HCT116 (cell line): ENCODE measurements at regions not wholly inside any gene's neighbourhood (a gene's known extent, or its start where the extent isn't known, plus 50 kb on each side); places are given as distances from the start of the nearest gene placed in this dataset.

ENCODE experiments used
- ATAC-seq: fragments of 200-7000 bp; cut with Tn5 transposase; 2 replicates; pipeline ENCODE4 v1.9.1; 2020; ENCODE audit warnings: mild to moderate bottlenecking, moderate library complexity
- BruUV-seq: library from RNA; stranded (reverse); fragments of 400-500 nt; replicated peaks from 2 replicates; lab custom pipeline; 2021; lab: Mats Ljungman, UMichigan
- CTCF ChIA-PET: fragments of 300-600 bp; sonication (Branson Sonifier 250); formaldehyde crosslinking; loops from one replicate; lab custom pipeline; 2021; ENCODE audit warnings: antibody characterized with exemption; lab: Charles Lee
- POLR2A ChIA-PET: fragments of 300-600, 350-600 bp; sonication (Branson Sonifier 250); formaldehyde crosslinking; loops from one replicate; lab custom pipeline; 2021; ENCODE audit warnings: antibody characterized with exemption; lab: Charles Lee
- RAD21 ChIA-PET, 2 experiments: fragments of 300-600 bp; sonication (Branson Sonifier 250); formaldehyde crosslinking; loops; one replicate each; lab custom pipeline; 2023; ENCODE audit warnings: low total read pairs in 2 of 2; ENCODE audit not compliant: uncharacterized antibody in 2 of 2, unreplicated experiment in 2 of 2, low non-redundant PET in 1 of 2; lab: Charles Lee
- DNase-seq: peaks from one replicate; pipeline ENCODE4 v3.0.0-alpha.2; 2010; ENCODE audit warnings: low read depth, low spot score
- H2AFZ ChIP-seq: fragments of 200-600 bp; shearing (Covaris generic), sonication (generic); 2 replicates; pipeline ENCODE4 v1.6.1; 2017; ENCODE audit warnings: low read depth, mixed run types, mixed read lengths, antibody characterized with exemption, low read length; ENCODE audit not compliant: poor library complexity, severe bottlenecking
- H3K27ac ChIP-seq: 2 replicates; pipeline ENCODE4 v1.5.1; 2012; ENCODE audit warnings: low read depth, low read length
- H3K27me3 ChIP-seq: fragments of 200-600 bp; sonication (generic); 2 replicates; pipeline ENCODE4 v1.6.1; 2016; ENCODE audit warnings: mixed run types, low read length, mixed read lengths; ENCODE audit not compliant: insufficient read depth
- H3K36me3 ChIP-seq, 2 experiments: fragments of 200-500 bp in 1 of 2; fragments of 200-600 bp in 1 of 2; sonication (Bioruptor generic) in 1 of 2; sonication (generic) in 1 of 2; 2 replicates each; pipeline versions ENCODE4 v1.5.1 to v1.6.1; 2014 to 2016; ENCODE audit warnings: low read length in 2 of 2, inconsistent platforms in 1 of 2, mixed read lengths in 1 of 2, mixed run types in 1 of 2; ENCODE audit not compliant: insufficient read depth in 2 of 2, control insufficient read depth in 1 of 2
- H3K4me1 ChIP-seq, 2 experiments: fragments of 200-600 bp in 1 of 2; sonication (generic) in 1 of 2; 2 replicates each; pipeline versions ENCODE4 v1.5.1 to v1.6.1; 2012 to 2017; ENCODE audit warnings: low read length in 2 of 2, inconsistent platforms in 1 of 2, mild to moderate bottlenecking in 1 of 2, mixed read lengths in 1 of 2, mixed run types in 1 of 2, moderate library complexity in 1 of 2; ENCODE audit not compliant: insufficient read depth in 2 of 2, control insufficient read depth in 1 of 2
- H3K4me2 ChIP-seq: fragments of 200-600 bp; sonication (generic); 2 replicates; pipeline ENCODE4 v1.6.1; 2017; ENCODE audit warnings: mixed run types, low read length, mixed read lengths
- H3K4me3 ChIP-seq, 2 experiments: fragments of 200-600 bp in 1 of 2; sonication (generic) in 1 of 2; replicated peaks in 1 of 2; 2 replicates each; pipeline ENCODE4 v1.5.1; 2011 to 2016; ENCODE audit warnings: low read length in 2 of 2, control low read depth in 1 of 2, low read depth in 1 of 2, mild to moderate bottlenecking in 1 of 2, mixed read lengths in 1 of 2, mixed run types in 1 of 2
- H3K79me2 ChIP-seq: fragments of 200-600 bp; sonication (generic); 2 replicates; pipeline ENCODE4 v1.6.1; 2017; ENCODE audit warnings: mild to moderate bottlenecking, mixed run types, low read length, moderate library complexity, mixed read lengths; ENCODE audit not compliant: insufficient read depth
- H3K9ac ChIP-seq: fragments of 200-600 bp; sonication (generic); 2 replicates; pipeline ENCODE4 v1.6.1; 2016; ENCODE audit warnings: low read length, mixed read lengths
- H3K9me2 ChIP-seq: fragments of 200-600 bp; sonication (generic), shearing (Covaris generic); 2 replicates; pipeline ENCODE4 v1.6.1; 2017; ENCODE audit warnings: mixed run types, mild to moderate bottlenecking, moderate library complexity; ENCODE audit not compliant: insufficient read depth
- H3K9me3 ChIP-seq, 2 experiments: fragments of 200-500 bp in 1 of 2; fragments of 200-600 bp in 1 of 2; sonication (Bioruptor generic) in 1 of 2; sonication (generic) in 1 of 2; 2 replicates each; pipeline ENCODE4 v1.6.1; 2014 to 2017; ENCODE audit warnings: low read length in 2 of 2, mixed read lengths in 2 of 2, inconsistent platforms in 1 of 2, low read depth in 1 of 2, mild to moderate bottlenecking in 1 of 2, mixed run types in 1 of 2, moderate library complexity in 1 of 2; ENCODE audit not compliant: control insufficient read depth in 1 of 2, insufficient read depth in 1 of 2
- H4K20me1 ChIP-seq: fragments of 200-600 bp; sonication (generic), shearing (Covaris generic); 2 replicates; pipeline ENCODE4 v1.6.1; 2017; ENCODE audit warnings: mixed run types, mild to moderate bottlenecking, moderate library complexity; ENCODE audit not compliant: insufficient read depth
- ATF3 ChIP-seq: IDR thresholded peaks from 2 replicates; pipeline ENCODE4 v1.6.1; 2012
- CTCF ChIP-seq, 3 experiments: fragments of 200-600 bp in 1 of 3; sonication (generic) in 1 of 3; IDR thresholded peaks in 2 of 3; conservative IDR thresholded peaks in 1 of 3; 2 replicates each; pipeline ENCODE4 v1.5.1; 2012 to 2017; ENCODE audit warnings: low read depth in 2 of 3, low read length in 2 of 3, antibody characterized with exemption in 1 of 3, borderline replicate concordance in 1 of 3, control low read depth in 1 of 3, mild to moderate bottlenecking in 1 of 3, mixed read lengths in 1 of 3, mixed run types in 1 of 3, moderate library complexity in 1 of 3; ENCODE audit not compliant: insufficient read depth in 1 of 3
- ELF1 ChIP-seq: IDR thresholded peaks from 2 replicates; pipeline ENCODE4 v1.6.1; 2012; ENCODE audit warnings: low read depth, borderline replicate concordance
- EZH2 ChIP-seq: fragments of 200-600 bp; sonication (generic); IDR thresholded peaks from 2 replicates; pipeline ENCODE4 v1.6.1; 2017; ENCODE audit warnings: antibody characterized with exemption, mixed run types
- EZH2phosphoT487 ChIP-seq: fragments of 200-600 bp; IDR thresholded peaks from 2 replicates; pipeline ENCODE4 v1.6.1; 2018; ENCODE audit warnings: antibody characterized with exemption, borderline replicate concordance
- JUND ChIP-seq: IDR thresholded peaks from 2 replicates; pipeline ENCODE4 v1.6.1; 2012
- POLR2A ChIP-seq: IDR thresholded peaks from 2 replicates; pipeline ENCODE4 v1.7.0; 2011; ENCODE audit warnings: borderline replicate concordance; ENCODE audit not compliant: insufficient read depth, insufficient read length; ENCODE audit errors: extremely low read depth
- POLR2AphosphoS5 ChIP-seq: IDR thresholded peaks from 2 replicates; pipeline ENCODE4 v1.6.1; 2011; ENCODE audit warnings: mild to moderate bottlenecking, low read depth, low read length, moderate library complexity
- RAD21 ChIP-seq: IDR thresholded peaks from 2 replicates; pipeline ENCODE4 v1.6.1; 2012; ENCODE audit warnings: low read depth, mild to moderate bottlenecking
- SP1 ChIP-seq: IDR thresholded peaks from 2 replicates; pipeline ENCODE4 v1.6.1; 2012; ENCODE audit warnings: low read depth
- SRF ChIP-seq: IDR thresholded peaks from 2 replicates; pipeline ENCODE4 v1.6.1; 2012; ENCODE audit warnings: low read depth
- ZFX ChIP-seq: fragments of 450-650 bp; IDR thresholded peaks from 2 replicates; pipeline ENCODE4 v1.6.1; 2017
- ZNF274 ChIP-seq: fragments of 200-500 bp; sonication (Bioruptor generic); IDR thresholded peaks from 2 replicates; pipeline ENCODE4 v1.6.1; 2014; ENCODE audit warnings: mild to moderate bottlenecking, low read depth, low read length, inconsistent platforms
- intact Hi-C: fragments of 100-400 bp; cut with micrococcal nuclease; formaldehyde crosslinking; loops from 2 replicates; pipeline ENCODE4 v1.10.0; 2022
- TF ChIP-seq, protein P1 (sequence below): IDR thresholded peaks from 2 replicates; pipeline ENCODE4 v1.6.1; 2011; ENCODE audit warnings: mild to moderate bottlenecking, low read length, moderate library complexity; ENCODE audit not compliant: insufficient replicate concordance; ENCODE audit errors: extremely low read depth
- TF ChIP-seq, protein P2 (sequence below): IDR thresholded peaks from 2 replicates; pipeline ENCODE4 v1.6.1; 2012; ENCODE audit warnings: low read depth

DNA sequence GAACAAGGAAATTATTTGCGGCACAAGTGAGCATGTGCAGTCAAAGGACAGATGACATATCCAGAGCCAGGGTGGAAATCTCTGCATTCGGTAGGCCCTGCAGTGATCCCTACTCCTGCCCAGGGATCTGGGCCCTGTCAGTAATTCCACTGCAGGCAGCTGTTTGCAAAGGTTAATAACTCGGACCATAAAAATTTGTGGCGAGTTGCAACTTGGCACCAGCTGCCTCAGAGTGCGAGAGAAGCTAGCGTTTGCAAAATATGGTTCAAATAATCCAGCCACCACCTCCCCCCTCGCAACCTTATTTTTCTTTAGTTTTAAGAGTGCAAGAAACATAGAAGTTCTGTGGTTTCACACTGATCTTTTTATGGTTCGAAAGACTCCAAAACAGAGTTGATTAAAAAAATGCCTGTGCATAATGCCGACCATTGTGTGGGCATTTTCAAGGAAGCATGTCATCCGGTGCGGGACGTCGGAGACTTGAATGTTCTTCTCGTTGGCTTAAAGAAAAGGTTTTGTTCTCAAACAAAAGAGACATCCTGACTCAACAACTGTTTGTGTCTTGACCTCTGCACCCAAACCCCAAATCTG, 224.5 kb downstream of the BCL11B start (continued):
- TF ChIP-seq, protein P1, sequence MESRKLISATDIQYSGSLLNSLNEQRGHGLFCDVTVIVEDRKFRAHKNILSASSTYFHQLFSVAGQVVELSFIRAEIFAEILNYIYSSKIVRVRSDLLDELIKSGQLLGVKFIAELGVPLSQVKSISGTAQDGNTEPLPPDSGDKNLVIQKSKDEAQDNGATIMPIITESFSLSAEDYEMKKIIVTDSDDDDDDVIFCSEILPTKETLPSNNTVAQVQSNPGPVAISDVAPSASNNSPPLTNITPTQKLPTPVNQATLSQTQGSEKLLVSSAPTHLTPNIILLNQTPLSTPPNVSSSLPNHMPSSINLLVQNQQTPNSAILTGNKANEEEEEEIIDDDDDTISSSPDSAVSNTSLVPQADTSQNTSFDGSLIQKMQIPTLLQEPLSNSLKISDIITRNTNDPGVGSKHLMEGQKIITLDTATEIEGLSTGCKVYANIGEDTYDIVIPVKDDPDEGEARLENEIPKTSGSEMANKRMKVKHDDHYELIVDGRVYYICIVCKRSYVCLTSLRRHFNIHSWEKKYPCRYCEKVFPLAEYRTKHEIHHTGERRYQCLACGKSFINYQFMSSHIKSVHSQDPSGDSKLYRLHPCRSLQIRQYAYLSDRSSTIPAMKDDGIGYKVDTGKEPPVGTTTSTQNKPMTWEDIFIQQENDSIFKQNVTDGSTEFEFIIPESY, result no peak
- TF ChIP-seq RAD21 (no peak), ZFX (no peak)

GRCh38 chr14:99050309-99050708, 221.7 kb downstream of the BCL11B start:
- ChIA-PET CTCF (no interaction called here), POLR2A (no interaction called here), RAD21 (no interaction called here)
- H3K4me2 ChIP-seq, result no peak overlapping the region
- BruUV-seq, result no TSS peak
- no peaks in the 10 kb centered on the region for H4K20me1 ChIP-seq
- H3K9me2 ChIP-seq, result no peaks in the 10 kb centered on the region
- intact Hi-C loops, result no loop called here
- H3K4me1 ChIP-seq, result no peaks in the 10 kb centered on the region
- DNase-seq (no peak), ATAC-seq (no peak)
- no peak overlapping the region for H3K9ac ChIP-seq
- H3K27me3 ChIP-seq, result peaks cover 1% of the 10 kb centered on the region; the same call in 1 of the 2 replicates
- no peaks in the 10 kb centered on the region for H3K79me2 ChIP-seq
- no peak overlapping the region for H3K27ac ChIP-seq
- TF ChIP-seq ATF3 (no peak), EZH2 (no peak), POLR2A (no peak), SP1 (no peak), POLR2AphosphoS5 (no peak), JUND (no peak), EZH2phosphoT487 (no peak), ELF1 (no peak), ZNF274 (no peak), SRF (no peak), ZFX (no peak), CTCF (IDR thresholded peaks at IDR 0.05 in 2 of 3, conservative IDR thresholded peaks at IDR 0.05 in 1 of 3; ENCODE audit: borderline replicate concordance in 1 of 3, insufficient read depth in 1 of 3, low read depth in 2 of 3, low read length in 2 of 3) (no peak)
- TF ChIP-seq, protein P2, sequence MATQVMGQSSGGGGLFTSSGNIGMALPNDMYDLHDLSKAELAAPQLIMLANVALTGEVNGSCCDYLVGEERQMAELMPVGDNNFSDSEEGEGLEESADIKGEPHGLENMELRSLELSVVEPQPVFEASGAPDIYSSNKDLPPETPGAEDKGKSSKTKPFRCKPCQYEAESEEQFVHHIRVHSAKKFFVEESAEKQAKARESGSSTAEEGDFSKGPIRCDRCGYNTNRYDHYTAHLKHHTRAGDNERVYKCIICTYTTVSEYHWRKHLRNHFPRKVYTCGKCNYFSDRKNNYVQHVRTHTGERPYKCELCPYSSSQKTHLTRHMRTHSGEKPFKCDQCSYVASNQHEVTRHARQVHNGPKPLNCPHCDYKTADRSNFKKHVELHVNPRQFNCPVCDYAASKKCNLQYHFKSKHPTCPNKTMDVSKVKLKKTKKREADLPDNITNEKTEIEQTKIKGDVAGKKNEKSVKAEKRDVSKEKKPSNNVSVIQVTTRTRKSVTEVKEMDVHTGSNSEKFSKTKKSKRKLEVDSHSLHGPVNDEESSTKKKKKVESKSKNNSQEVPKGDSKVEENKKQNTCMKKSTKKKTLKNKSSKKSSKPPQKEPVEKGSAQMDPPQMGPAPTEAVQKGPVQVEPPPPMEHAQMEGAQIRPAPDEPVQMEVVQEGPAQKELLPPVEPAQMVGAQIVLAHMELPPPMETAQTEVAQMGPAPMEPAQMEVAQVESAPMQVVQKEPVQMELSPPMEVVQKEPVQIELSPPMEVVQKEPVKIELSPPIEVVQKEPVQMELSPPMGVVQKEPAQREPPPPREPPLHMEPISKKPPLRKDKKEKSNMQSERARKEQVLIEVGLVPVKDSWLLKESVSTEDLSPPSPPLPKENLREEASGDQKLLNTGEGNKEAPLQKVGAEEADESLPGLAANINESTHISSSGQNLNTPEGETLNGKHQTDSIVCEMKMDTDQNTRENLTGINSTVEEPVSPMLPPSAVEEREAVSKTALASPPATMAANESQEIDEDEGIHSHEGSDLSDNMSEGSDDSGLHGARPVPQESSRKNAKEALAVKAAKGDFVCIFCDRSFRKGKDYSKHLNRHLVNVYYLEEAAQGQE, result no peak
- TF ChIP-seq, protein P1, result no peak
- H3K9me3 ChIP-seq, result no peaks in the 10 kb centered on the region
- no peak overlapping the region for H2AFZ ChIP-seq
- no peak overlapping the region for H3K4me3 ChIP-seq
- H3K36me3 ChIP-seq, result no peaks in the 10 kb centered on the region
